Left lung (tissue), 4 donors: ENCODE measurements at regions not wholly inside any gene's neighbourhood (a gene's known extent, or its start where the extent isn't known, plus 50 kb on each side); places are given as distances from the start of the nearest gene placed in this dataset.

Experiments used
- ATAC-seq: fragments of 200-7000 bp; cut with Tn5 transposase; one replicate; pipeline ENCODE4 v1.9.1; 2020; ENCODE audit warnings: moderate library complexity
- DNase-seq, 4 donors: peaks; one replicate each; pipeline ENCODE4 v3.0.0-alpha.2; 2013 to 2020
- H3K27ac ChIP-seq, 2 donors: fragments of 200-600 bp; sonication (generic) in 1 of 2; one replicate each; pipeline versions ENCODE4 v1.5.0 to v1.8.0; 2020 to 2021
- H3K27me3 ChIP-seq, 2 donors: fragments of 200-600 bp; sonication (generic) in 1 of 2; one replicate each; pipeline versions ENCODE4 v1.5.0 to v1.8.0; 2020 to 2021
- H3K36me3 ChIP-seq, 2 donors: fragments of 200-600 bp; sonication (generic) in 1 of 2; one replicate each; pipeline versions ENCODE4 v1.5.0 to v1.8.0; 2020 to 2021
- H3K4me1 ChIP-seq, 2 donors: fragments of 200-600 bp; one replicate each; pipeline ENCODE4 v1.8.0; 2021
- H3K4me3 ChIP-seq, 2 donors: fragments of 200-600 bp; sonication (generic) in 1 of 2; one replicate each; pipeline versions ENCODE4 v1.5.0 to v1.8.0; 2020 to 2021; ENCODE audit warnings: mild to moderate bottlenecking in 1 of 2
- H3K9me3 ChIP-seq, 2 donors: fragments of 200-600 bp; sonication (generic) in 1 of 2; one replicate each; pipeline versions ENCODE4 v1.5.0 to v1.8.0; 2020 to 2021
- CTCF ChIP-seq, 2 donors: fragments of 200-600 bp; sonication (generic) in 1 of 2; IDR thresholded peaks; one replicate each; pipeline versions ENCODE4 v1.5.0 to v1.8.0; 2021; ENCODE audit warnings: antibody characterized with exemption in 2 of 2
- intact Hi-C, 2 donors: fragments of 100-400 bp; cut with DNase I; formaldehyde crosslinking; loops; one replicate each; pipeline versions ENCODE4 v1.11.2 to v1.14.2; 2022
- donor health status: DM: no; HTN: yes; CAD: no.
- donor health status: DM: no; HTN: no; CAD: no.

- Histone ChIP-seq H3K9me3 (no peaks in the 10 kb centered on the region), H3K27ac (no peak overlapping the region), H3K27me3 (no peaks in the 10 kb centered on the region), H3K36me3 (no peaks in the 10 kb centered on the region), H3K4me1 (no peaks in the 10 kb centered on the region), H3K4me3 (no peak overlapping the region)
- no peak for TF ChIP-seq CTCF (IDR thresholded peaks at IDR 0.05)
- intact Hi-C loops: no loop called here
- ATAC-seq: no peak
- no peak for DNase-seq
Observed at GRCh38 chrX:39840581-39841093, 257.1 kb downstream of the BCOR start.

GRCh38 chrX:39841604-39842003 is 256.2 kb downstream of the BCOR start:
- Histone ChIP-seq H3K4me1 (no peaks in the 10 kb centered on the region), H3K36me3 (no peaks in the 10 kb centered on the region), H3K27me3 (no peaks in the 10 kb centered on the region), H3K9me3 (no peaks in the 10 kb centered on the region), H3K4me3 (no peak overlapping the region), H3K27ac (no peak overlapping the region)
- no peak for TF ChIP-seq CTCF (IDR thresholded peaks at IDR 0.05)
- DNase-seq: no peak
- ATAC-seq: no peak
- intact Hi-C loops: no loop called here

- no peaks in the 10 kb centered on the region for H3K4me1 ChIP-seq
- no peak overlapping the region for H3K4me3 ChIP-seq
- DNase-seq (no peak), ATAC-seq (no peak)
- H3K27ac ChIP-seq: no peak overlapping the region
- no peak for TF ChIP-seq CTCF (IDR thresholded peaks at IDR 0.05)
- no peaks in the 10 kb centered on the region for H3K27me3 ChIP-seq
- intact Hi-C loops: no loop called here
- no peaks in the 10 kb centered on the region for H3K9me3 ChIP-seq
- H3K36me3 ChIP-seq: no peaks in the 10 kb centered on the region
Observed at GRCh38 chrX:39842281-39842973, 255.3 kb downstream of the BCOR start.

- no peaks in the 10 kb centered on the region for H3K4me1 ChIP-seq
Observed at GRCh38 chrX:39843318-39843717, 254.4 kb downstream of the BCOR start.

GRCh38 chrX:39845233-39845632 is 252.5 kb downstream of the BCOR start:
- TF ChIP-seq CTCF (IDR thresholded peaks at IDR 0.05): no peak
- ATAC-seq (no peak), DNase-seq (no peak)
- Histone ChIP-seq H3K9me3 (no peaks in the 10 kb centered on the region), H3K4me3 (no peak overlapping the region), H3K36me3 (no peaks in the 10 kb centered on the region), H3K27ac (no peak overlapping the region), H3K27me3 (no peaks in the 10 kb centered on the region), H3K4me1 (no peaks in the 10 kb centered on the region)
- intact Hi-C loops: no loop called here

More at GRCh38 chrX:39843318-39843717, 254.4 kb downstream of the BCOR start:
- Histone ChIP-seq H3K27me3 (no peaks in the 10 kb centered on the region), H3K36me3 (no peaks in the 10 kb centered on the region), H3K27ac (no peak overlapping the region), H3K9me3 (no peaks in the 10 kb centered on the region), H3K4me3 (no peak overlapping the region)
- ATAC-seq: no peak
- no peak for DNase-seq
- intact Hi-C loops: no loop called here
- TF ChIP-seq CTCF (IDR thresholded peaks at IDR 0.05): no peak
